ENCODE measurements at regions not wholly inside any gene's neighbourhood (a gene's known extent, or its start where the extent isn't known, plus 50 kb on each side); places are given as distances from the start of the nearest gene placed in this dataset.

GRCh38 chr2:66003931-66004330 is 431.0 kb upstream of the MEIS1 start:
- TF ChIP-seq CTCF (IDR thresholded peaks at IDR 0.05) (no peak), POLR2A (IDR thresholded peaks at IDR 0.05) (no peak)

All from suprapubic skin (tissue), 3 donors.